Mucosa of stomach (tissue), 1 donor: ENCODE measurements at regions not wholly inside any gene's neighbourhood (a gene's known extent, or its start where the extent isn't known, plus 50 kb on each side); places are given as distances from the start of the nearest gene placed in this dataset.

ENCODE experiments used
- H3K27me3 ChIP-seq: one replicate; pipeline ENCODE4 v1.7.0; 2013; ENCODE audit warnings: mild to moderate bottlenecking, low read length; ENCODE audit not compliant: control insufficient read depth, insufficient read depth
- H3K36me3 ChIP-seq: one replicate; pipeline ENCODE4 v1.7.0; 2013; ENCODE audit warnings: low read length; ENCODE audit not compliant: control insufficient read depth, insufficient read depth
- H3K4me1 ChIP-seq: one replicate; pipeline ENCODE4 v1.7.0; 2013; ENCODE audit warnings: mild to moderate bottlenecking, low read length; ENCODE audit not compliant: control insufficient read depth, insufficient read depth
- H3K4me3 ChIP-seq: one replicate; pipeline ENCODE4 v1.7.0; 2013; ENCODE audit warnings: low read length
- H3K9ac ChIP-seq: one replicate; pipeline ENCODE4 v1.7.0; 2013; ENCODE audit warnings: mild to moderate bottlenecking, low read length, moderate library complexity
- H3K9me3 ChIP-seq: one replicate; pipeline ENCODE4 v1.7.0; 2013; ENCODE audit warnings: mild to moderate bottlenecking, low read length, moderate library complexity; ENCODE audit not compliant: control insufficient read depth
- donor health status: Pancreatic carcinoma.

DNA sequence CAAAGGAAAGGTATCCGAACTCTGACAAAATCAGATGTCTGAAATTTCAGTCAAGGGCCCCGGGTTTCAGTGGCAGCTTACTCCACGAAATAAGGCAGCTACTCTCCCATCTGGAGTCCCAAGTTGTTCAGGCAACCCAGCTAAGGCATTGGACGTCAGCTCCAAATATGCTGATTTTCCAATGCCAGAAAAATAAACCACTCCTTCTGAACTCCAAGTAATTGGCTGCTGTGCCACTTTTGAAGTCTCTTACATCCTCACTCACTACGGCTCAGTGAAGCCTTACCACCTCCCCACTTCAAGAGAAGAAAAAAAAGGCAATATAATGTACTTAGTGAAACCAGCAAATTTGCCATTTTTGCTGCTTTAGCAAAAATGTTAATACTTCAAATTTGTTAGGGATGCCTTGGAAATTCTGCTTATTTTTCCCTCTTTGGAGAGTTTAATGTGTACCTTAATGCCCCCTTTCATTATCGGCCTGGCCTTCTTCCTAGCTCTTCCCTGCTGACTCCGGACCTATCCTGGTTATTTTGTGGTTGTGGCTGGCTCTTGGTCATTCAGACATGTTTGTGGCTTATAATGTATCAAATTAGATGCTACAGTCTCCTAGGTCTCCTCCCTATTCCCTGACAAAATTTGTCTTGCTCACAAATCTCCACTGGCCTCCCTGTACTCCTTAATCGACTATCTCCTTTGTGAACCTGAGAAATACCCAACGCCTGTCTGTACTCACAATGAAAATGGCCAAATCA lies 589.2 kb upstream of the ZEB2 start:
- Histone ChIP-seq H3K27me3 (no peaks in the 10 kb centered on the region), H3K36me3 (no peaks in the 10 kb centered on the region)

DNA sequence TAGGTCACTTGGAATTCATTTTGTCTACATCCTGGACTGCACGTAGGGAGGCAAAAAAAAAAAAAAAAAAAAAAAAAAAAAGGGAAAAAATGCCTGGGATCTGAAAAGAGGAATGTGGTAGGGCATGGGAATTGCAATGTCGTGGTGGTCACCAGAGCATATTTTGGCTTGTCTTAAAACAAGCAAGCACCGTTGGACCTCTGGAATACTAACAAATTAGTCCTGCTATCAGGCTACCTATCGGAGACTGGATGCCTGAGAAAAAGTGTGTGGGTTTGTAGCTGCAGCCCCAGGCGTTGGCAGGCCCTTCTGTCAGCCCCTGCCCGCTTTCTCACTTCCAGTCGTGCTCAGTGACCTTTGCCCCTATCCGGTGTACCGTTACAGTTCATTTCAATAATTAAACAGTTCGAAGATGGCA lies 588.5 kb upstream of the ZEB2 start:
- Histone ChIP-seq H3K4me1 (no peaks in the 10 kb centered on the region), H3K9ac (no peak overlapping the region), H3K9me3 (no peaks in the 10 kb centered on the region), H3K36me3 (no peaks in the 10 kb centered on the region), H3K27me3 (no peaks in the 10 kb centered on the region), H3K4me3 (no peak overlapping the region)

More for the DNA sequence above, 589.2 kb upstream of the ZEB2 start:
- Histone ChIP-seq H3K9ac (no peak overlapping the region), H3K9me3 (no peaks in the 10 kb centered on the region), H3K4me1 (no peaks in the 10 kb centered on the region), H3K4me3 (no peak overlapping the region)

DNA sequence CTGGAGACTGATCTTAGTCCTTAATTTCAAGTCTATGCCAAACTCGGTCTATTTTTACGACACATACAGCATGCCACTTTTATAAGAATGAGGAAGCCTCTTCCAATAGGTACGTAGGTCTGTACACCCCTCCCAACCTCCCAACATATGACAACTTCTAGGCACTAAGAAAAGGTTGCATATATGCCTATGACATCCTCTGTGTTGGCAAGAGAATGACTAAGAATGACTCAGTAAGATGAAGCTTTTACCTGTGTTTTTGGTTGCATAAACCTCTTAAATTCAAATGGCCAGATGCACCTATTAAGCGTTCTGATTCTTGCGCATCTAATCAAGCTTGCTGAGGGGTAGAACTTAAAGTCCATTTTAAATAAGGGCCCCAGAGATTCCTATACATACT lies 586.4 kb upstream of the ZEB2 start:
- no peak overlapping the region for H3K4me3 ChIP-seq
- no peaks in the 10 kb centered on the region for H3K36me3 ChIP-seq
- no peaks in the 10 kb centered on the region for H3K4me1 ChIP-seq
- no peaks in the 10 kb centered on the region for H3K9me3 ChIP-seq
- H3K27me3 ChIP-seq: no peaks in the 10 kb centered on the region
- no peak overlapping the region for H3K9ac ChIP-seq

DNA sequence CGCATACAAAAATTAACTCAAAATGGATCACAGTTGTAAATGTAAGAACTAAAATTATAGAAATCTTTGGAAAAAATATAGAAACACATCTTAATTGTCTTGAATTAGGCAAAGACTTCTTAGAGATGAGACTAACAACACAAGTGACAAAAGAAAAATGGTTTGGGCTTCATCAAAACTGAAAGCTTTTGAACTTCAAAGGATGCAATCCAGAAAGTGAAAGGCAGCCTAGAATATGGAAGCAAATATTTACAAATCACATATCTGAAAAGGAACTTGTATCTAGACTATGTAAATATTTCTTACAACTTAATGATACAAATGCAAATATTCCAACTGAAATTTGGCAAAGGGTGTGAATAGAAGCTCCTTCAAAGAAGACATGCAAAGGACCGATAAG lies 582.8 kb upstream of the ZEB2 start:
- H3K9me3 ChIP-seq: no peaks in the 10 kb centered on the region
- no peak overlapping the region for H3K9ac ChIP-seq
- H3K27me3 ChIP-seq: no peaks in the 10 kb centered on the region
- H3K4me3 ChIP-seq: no peak overlapping the region
- H3K36me3 ChIP-seq: no peaks in the 10 kb centered on the region
- no peaks in the 10 kb centered on the region for H3K4me1 ChIP-seq

DNA sequence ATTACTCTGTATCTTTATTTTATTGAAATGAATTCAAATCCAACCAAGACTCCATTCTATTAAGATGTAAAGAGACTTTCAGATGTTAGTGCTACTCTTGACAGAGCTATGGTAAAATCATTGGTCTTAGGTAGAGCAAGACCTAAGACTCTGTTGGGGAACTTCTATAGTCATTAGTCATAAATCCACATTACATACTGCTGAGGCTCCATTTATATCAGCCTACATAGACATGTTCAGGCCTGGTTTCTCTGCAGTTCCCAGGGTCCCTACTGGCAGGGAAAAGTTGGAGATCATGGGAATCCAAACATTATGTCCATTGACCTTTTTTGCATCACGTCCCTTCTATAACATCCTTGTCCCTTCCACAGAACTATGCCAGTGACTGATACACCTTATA lies 580.4 kb upstream of the ZEB2 start:
- H3K4me3 ChIP-seq: no peak overlapping the region

DNA sequence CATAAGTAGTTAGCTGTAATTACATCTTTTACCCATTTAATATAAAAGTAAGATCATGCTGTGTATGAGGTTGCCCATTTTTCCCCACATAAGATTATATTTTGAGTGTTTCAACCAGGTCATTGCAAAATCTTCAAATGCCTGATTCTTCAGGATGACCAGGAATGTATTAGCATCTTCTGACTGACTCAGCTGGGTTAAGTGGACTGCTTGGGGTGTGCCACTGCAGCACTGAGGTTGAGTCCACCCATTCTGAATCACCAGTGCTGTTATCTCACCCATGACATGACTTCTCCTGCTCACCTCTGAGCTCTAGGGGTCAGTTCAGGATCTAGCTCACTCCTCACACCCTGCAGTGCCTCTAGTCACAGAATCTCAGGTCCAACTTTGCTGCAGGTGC lies 576.7 kb upstream of the ZEB2 start:
- Histone ChIP-seq H3K9me3 (no peaks in the 10 kb centered on the region), H3K27me3 (no peaks in the 10 kb centered on the region), H3K4me1 (no peaks in the 10 kb centered on the region), H3K9ac (no peak overlapping the region), H3K4me3 (no peak overlapping the region), H3K36me3 (no peaks in the 10 kb centered on the region)

More for the DNA sequence above, 580.4 kb upstream of the ZEB2 start:
- no peak overlapping the region for H3K9ac ChIP-seq
- no peaks in the 10 kb centered on the region for H3K36me3 ChIP-seq
- no peaks in the 10 kb centered on the region for H3K27me3 ChIP-seq
- H3K9me3 ChIP-seq: no peaks in the 10 kb centered on the region
- H3K4me1 ChIP-seq: no peaks in the 10 kb centered on the region

DNA sequence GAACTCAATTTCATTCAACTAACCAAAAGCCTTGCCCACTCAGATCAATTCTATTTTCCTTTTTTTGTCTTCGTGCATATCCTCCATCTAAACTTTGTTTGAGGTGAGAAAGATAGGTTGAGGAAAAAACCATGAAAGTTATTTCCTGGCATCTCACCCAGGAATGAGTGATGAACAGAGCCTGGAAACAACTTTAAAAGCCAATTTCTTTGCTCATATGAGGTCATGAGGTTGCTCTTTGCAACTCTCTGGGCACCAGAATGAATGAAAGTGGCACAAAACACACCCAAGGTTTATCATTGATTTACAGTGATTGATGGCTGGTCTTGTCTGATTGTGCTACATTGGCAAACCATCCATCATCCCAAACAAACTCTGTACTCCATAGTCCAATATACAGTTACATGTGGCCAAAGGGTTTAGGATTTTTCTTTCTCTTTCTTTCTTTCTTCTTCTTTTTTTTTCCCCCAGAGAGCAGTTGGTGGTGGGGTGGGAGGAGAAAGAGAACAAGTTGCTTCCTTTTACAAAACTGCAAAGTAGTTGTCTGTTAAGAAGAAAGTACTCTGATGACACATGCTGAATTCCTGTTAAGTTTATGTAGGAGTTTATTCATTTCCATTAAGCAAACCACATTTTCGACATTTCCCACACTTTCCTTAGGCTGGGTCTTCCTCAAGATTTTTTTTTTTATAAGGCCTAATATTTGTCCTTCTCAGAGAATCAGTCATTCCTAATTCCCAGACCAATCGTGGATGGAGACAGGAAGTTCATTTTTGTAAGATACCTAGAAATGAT lies 575.9 kb upstream of the ZEB2 start:
- Histone ChIP-seq H3K36me3 (no peaks in the 10 kb centered on the region), H3K9ac (no peak overlapping the region), H3K4me3 (no peak overlapping the region), H3K9me3 (no peaks in the 10 kb centered on the region), H3K27me3 (no peaks in the 10 kb centered on the region), H3K4me1 (no peaks in the 10 kb centered on the region)

DNA sequence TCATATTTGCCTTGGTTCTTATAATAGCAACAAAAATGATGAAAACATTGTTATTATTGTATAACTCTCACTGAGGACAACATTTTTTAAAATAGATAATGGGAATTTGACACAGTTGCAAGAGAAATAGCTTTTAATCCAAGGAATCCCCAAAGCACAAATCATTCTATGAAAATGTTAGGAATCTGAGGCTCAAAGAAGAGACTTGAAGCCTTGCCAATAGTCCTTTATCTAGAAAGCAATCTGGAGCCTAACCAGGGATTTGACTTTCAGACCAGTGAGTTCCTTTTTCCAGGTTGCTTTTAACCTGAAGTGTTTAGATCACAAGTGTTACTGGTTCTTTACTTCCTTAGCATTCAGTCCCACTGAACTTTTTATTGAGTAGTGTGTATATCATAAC lies 574.5 kb upstream of the ZEB2 start:
- Histone ChIP-seq H3K36me3 (no peaks in the 10 kb centered on the region), H3K9ac (no peak overlapping the region), H3K27me3 (no peaks in the 10 kb centered on the region), H3K4me1 (no peaks in the 10 kb centered on the region), H3K4me3 (no peak overlapping the region), H3K9me3 (no peaks in the 10 kb centered on the region)

DNA sequence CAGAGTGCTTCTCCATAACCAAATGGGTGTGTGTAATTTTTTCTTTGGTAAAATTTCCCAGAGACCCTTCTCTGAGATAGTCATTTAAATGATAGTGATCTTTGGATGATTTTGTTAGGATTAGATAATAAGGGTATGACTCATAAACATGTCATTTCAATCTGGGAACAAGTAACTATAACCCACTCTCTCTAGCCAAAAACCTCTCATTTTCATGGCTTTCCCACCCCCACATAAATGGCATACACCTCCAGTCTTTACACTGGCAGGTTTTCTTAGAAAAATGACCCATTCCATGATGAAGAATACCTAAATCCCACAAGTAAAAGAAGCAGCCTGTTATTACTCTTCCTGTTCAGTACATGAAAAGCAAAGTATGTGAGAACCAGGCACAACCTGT lies 572.0 kb upstream of the ZEB2 start:
- H3K4me3 ChIP-seq: no peak overlapping the region
- no peaks in the 10 kb centered on the region for H3K9me3 ChIP-seq
- no peaks in the 10 kb centered on the region for H3K27me3 ChIP-seq
- H3K4me1 ChIP-seq: no peaks in the 10 kb centered on the region
- no peaks in the 10 kb centered on the region for H3K36me3 ChIP-seq
- no peak overlapping the region for H3K9ac ChIP-seq

DNA sequence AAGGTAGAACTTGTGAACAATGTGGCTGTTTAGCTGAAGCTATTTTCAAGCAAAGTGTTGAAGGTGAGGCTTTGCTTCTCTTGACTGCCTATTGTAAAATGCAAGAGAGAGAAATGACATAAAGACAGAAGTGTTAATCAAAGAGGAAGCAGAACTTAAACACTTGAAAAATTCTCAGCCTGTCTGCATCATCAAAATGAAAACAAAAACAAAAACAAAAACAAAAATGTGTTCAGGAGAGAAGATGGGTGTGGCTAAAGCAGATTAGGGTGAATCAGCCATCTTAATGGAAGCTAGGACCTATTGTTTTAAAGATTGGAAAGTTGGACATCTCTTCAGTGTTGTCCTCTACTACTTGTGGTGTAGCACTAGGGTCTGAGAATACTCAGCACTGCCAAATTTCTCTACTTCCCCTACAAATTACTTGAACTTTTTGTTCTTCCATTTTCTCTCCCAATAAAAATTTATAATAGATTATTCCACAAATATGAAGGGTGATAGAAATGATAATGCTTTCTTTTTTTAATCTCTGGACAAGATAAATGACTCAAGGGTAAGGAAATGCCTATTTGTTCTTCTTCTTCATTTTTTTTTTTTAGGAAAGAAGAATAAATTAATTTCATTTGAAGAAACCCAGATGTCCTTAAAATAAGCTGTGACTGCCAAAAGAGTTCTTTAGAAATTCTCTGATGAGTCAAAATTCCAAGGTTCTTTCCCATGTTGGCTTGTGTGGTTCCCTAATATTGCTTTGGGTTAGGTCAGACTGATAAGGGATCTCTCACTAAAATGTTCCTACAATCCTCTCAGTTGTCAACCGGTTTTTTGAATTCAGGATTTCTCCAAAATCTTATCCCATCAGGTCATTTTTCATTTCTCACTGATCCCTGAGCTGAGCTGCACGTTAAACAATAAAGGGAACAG lies 571.2 kb upstream of the ZEB2 start:
- Histone ChIP-seq H3K27me3 (no peaks in the 10 kb centered on the region), H3K4me1 (no peaks in the 10 kb centered on the region), H3K36me3 (no peaks in the 10 kb centered on the region), H3K9ac (no peak overlapping the region), H3K4me3 (no peak overlapping the region), H3K9me3 (no peaks in the 10 kb centered on the region)

DNA sequence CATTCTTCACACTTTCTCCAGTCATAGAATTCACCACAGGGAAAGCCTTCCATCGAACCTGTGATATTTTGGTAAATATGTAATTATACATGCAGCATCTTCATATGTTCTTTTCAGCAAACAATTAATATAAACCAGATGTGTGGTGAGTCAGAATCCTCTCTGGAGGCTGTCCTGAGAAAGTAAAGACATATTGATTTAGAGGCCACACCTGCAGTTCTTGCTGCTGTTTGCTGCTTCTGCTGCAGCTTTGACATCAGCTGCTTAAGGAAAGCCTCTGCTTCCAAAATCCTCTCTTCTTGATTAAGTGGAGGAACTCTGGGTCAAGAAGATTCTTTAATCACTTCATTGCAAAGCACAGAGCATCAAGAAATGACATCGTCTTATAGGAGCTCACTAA lies 568.8 kb upstream of the ZEB2 start:
- Histone ChIP-seq H3K9me3 (no peaks in the 10 kb centered on the region), H3K27me3 (no peaks in the 10 kb centered on the region), H3K36me3 (no peaks in the 10 kb centered on the region), H3K4me1 (no peaks in the 10 kb centered on the region), H3K9ac (no peak overlapping the region), H3K4me3 (no peak overlapping the region)

DNA sequence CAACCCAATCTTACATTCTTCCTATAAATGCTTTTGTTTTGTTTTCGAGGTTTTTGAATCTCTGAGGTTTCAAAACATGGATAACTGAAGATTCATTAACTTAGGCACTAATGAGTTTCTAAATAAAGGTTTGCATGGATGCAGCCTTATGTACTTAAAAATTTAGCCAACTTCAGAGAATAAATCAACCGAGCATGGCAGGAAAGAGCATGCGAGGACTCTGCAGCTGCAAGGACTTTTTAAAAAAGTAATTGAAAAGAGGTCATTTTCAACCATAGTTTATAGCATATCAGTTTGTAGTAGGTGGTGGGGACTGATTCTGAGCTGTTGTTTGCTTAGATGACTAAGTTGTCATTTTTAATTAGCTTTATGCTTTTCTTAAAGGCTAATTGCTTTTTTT lies 567.0 kb upstream of the ZEB2 start:
- Histone ChIP-seq H3K36me3 (no peaks in the 10 kb centered on the region), H3K9me3 (no peaks in the 10 kb centered on the region), H3K4me3 (no peak overlapping the region), H3K27me3 (no peaks in the 10 kb centered on the region), H3K4me1 (no peaks in the 10 kb centered on the region), H3K9ac (no peak overlapping the region)
